GM19395 (cell line): ENCODE measurements at regions not wholly inside any gene's neighbourhood (a gene's known extent, or its start where the extent isn't known, plus 50 kb on each side); places are given as distances from the start of the nearest gene placed in this dataset.

Experiments used
- ATAC-seq: cut with Tn5 transposase; IDR thresholded peaks from one replicate; pipeline ENCODE4 v1.9.1; 2021; ENCODE audit warnings: mild to moderate bottlenecking, moderate library complexity; ENCODE audit not compliant: unreplicated experiment

GRCh38 chr2:2879781-2880180 is 497.8 kb downstream of the EIPR1 start:
- peak; percentile 99 for ATAC-seq

- ATAC-seq = peak; percentile 6
Measured at GRCh38 chr2:2879071-2879470, 498.5 kb downstream of the EIPR1 start.

- no peak for ATAC-seq
Measured at GRCh38 chr2:2877427-2877826, 500.2 kb downstream of the EIPR1 start.

- ATAC-seq = no peak
Measured at GRCh38 chr2:2876331-2877221, 501.0 kb downstream of the EIPR1 start.

- ATAC-seq = no peak
Measured at GRCh38 chr2:2875831-2876230, 501.8 kb downstream of the EIPR1 start.

GRCh38 chr2:2875296-2875695 is 502.3 kb downstream of the EIPR1 start:
- ATAC-seq = no peak

- no peak for ATAC-seq
Measured at GRCh38 chr2:2874805-2875204, 502.8 kb downstream of the EIPR1 start.

- ATAC-seq = no peak
Measured at GRCh38 chr2:2874341-2874740, 503.3 kb downstream of the EIPR1 start.

- ATAC-seq = no peak
Measured at GRCh38 chr2:2873450-2873811, 504.2 kb downstream of the EIPR1 start.

GRCh38 chr2:2872713-2873449 is 504.7 kb downstream of the EIPR1 start:
- no peak for ATAC-seq

GRCh38 chr2:2872309-2872617 is 505.4 kb downstream of the EIPR1 start:
- no peak for ATAC-seq

- no peak for ATAC-seq
Measured at GRCh38 chr2:2871480-2872308, 505.9 kb downstream of the EIPR1 start.

GRCh38 chr2:2870106-2870505 is 507.5 kb downstream of the EIPR1 start:
- no peak for ATAC-seq

GRCh38 chr2:2869553-2869952 is 508.1 kb downstream of the EIPR1 start:
- ATAC-seq = no peak

GRCh38 chr2:2868085-2868484 is 509.5 kb downstream of the EIPR1 start:
- no peak for ATAC-seq

- ATAC-seq = no peak
Measured at GRCh38 chr2:2867397-2867979, 510.1 kb downstream of the EIPR1 start.

GRCh38 chr2:2866459-2866858 is 511.2 kb downstream of the EIPR1 start:
- no peak for ATAC-seq

- ATAC-seq = no peak
Measured at GRCh38 chr2:2862386-2862785, 515.2 kb downstream of the EIPR1 start.

- ATAC-seq = no peak
Measured at GRCh38 chr2:2861666-2862240, 515.9 kb downstream of the EIPR1 start.

GRCh38 chr2:2860589-2861300 is 516.9 kb downstream of the EIPR1 start:
- no peak for ATAC-seq
